Endothelial cell (in vitro differentiated cells): ENCODE measurements at regions not wholly inside any gene's neighbourhood (a gene's known extent, or its start where the extent isn't known, plus 50 kb on each side); places are given as distances from the start of the nearest gene placed in this dataset.

Source experiments
- DNase-seq: peaks from one replicate; pipeline ENCODE4 v3.0.0; 2021; ENCODE audit warnings: low spot score
- H3K27ac Mint-ChIP-seq: one replicate; pipeline ENCODE4 v1.8.0; 2021; ENCODE audit warnings: mixed read lengths, inconsistent platforms; ENCODE audit not compliant: unreplicated experiment
- H3K27me3 Mint-ChIP-seq: one replicate; pipeline ENCODE4 v1.8.0; 2021; ENCODE audit warnings: mild to moderate bottlenecking, moderate library complexity, mixed read lengths, inconsistent platforms; ENCODE audit not compliant: unreplicated experiment
- H3K36me3 Mint-ChIP-seq: one replicate; pipeline ENCODE4 v1.8.0; 2021; ENCODE audit warnings: mild to moderate bottlenecking, low read depth, mixed read lengths, inconsistent platforms; ENCODE audit not compliant: unreplicated experiment
- H3K4me1 Mint-ChIP-seq: one replicate; pipeline ENCODE4 v1.8.0; 2021; ENCODE audit warnings: mild to moderate bottlenecking, mixed read lengths, inconsistent platforms; ENCODE audit not compliant: unreplicated experiment
- H3K4me3 Mint-ChIP-seq: one replicate; pipeline ENCODE4 v1.8.0; 2021; ENCODE audit warnings: mild to moderate bottlenecking, mixed read lengths, inconsistent platforms; ENCODE audit not compliant: unreplicated experiment
- H3K9me3 Mint-ChIP-seq: one replicate; pipeline ENCODE4 v1.8.0; 2021; ENCODE audit warnings: mixed read lengths, inconsistent platforms; ENCODE audit not compliant: unreplicated experiment
- TF ChIP-seq, protein P1 (sequence below): fragments of 200-600 bp; sonication (generic); IDR thresholded peaks from one replicate; pipeline ENCODE4 v1.5.0; 2021; ENCODE audit warnings: antibody characterized with exemption; ENCODE audit not compliant: unreplicated experiment

GRCh38 chr2:6493266-6493665 is 372.4 kb downstream of the CMPK2 start:
- Mint-ChIP-seq H3K9me3 (peaks cover 5% of the 10 kb centered on the region), H3K27ac (no peak overlapping the region), H3K27me3 (no peaks in the 10 kb centered on the region), H3K36me3 (no peaks in the 10 kb centered on the region), H3K4me1 (no peaks in the 10 kb centered on the region), H3K4me3 (no peak overlapping the region)
- TF ChIP-seq, protein P1, sequence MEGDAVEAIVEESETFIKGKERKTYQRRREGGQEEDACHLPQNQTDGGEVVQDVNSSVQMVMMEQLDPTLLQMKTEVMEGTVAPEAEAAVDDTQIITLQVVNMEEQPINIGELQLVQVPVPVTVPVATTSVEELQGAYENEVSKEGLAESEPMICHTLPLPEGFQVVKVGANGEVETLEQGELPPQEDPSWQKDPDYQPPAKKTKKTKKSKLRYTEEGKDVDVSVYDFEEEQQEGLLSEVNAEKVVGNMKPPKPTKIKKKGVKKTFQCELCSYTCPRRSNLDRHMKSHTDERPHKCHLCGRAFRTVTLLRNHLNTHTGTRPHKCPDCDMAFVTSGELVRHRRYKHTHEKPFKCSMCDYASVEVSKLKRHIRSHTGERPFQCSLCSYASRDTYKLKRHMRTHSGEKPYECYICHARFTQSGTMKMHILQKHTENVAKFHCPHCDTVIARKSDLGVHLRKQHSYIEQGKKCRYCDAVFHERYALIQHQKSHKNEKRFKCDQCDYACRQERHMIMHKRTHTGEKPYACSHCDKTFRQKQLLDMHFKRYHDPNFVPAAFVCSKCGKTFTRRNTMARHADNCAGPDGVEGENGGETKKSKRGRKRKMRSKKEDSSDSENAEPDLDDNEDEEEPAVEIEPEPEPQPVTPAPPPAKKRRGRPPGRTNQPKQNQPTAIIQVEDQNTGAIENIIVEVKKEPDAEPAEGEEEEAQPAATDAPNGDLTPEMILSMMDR, result no peak
- DNase-seq, result no peak

DNA sequence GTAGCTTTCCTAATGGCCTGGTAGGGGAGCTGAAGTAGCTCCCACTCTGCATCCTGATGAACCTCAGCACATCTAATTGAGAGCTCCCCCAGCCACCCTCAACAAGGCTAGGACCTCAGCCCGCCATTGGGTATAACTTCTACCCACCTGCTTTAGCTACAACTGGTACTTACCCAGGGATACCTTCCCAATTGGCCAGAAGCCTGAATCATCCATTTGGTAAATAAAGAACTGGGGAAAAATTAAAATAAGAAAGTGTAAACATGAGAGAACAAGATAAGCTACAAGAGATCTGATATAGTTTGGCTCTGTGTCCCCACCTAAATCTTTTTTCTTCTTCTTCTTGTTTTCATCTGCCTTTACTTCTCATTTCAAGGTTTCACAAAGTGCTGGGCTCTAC is 372.0 kb downstream of the CMPK2 start:
- peaks cover 5% of the 10 kb centered on the region for H3K9me3 Mint-ChIP-seq
- DNase-seq, result no peak
- H3K4me1 Mint-ChIP-seq, result no peaks in the 10 kb centered on the region
- H3K27ac Mint-ChIP-seq, result no peak overlapping the region
- TF ChIP-seq, protein P1, result no peak
- H3K4me3 Mint-ChIP-seq, result no peak overlapping the region
- no peaks in the 10 kb centered on the region for H3K36me3 Mint-ChIP-seq
- H3K27me3 Mint-ChIP-seq, result no peaks in the 10 kb centered on the region

GRCh38 chr2:6495466-6495865 is 370.2 kb downstream of the CMPK2 start:
- Mint-ChIP-seq H3K27me3 (no peaks in the 10 kb centered on the region), H3K9me3 (peaks cover 11% of the 10 kb centered on the region), H3K27ac (no peak overlapping the region), H3K4me3 (no peak overlapping the region), H3K4me1 (no peaks in the 10 kb centered on the region), H3K36me3 (no peaks in the 10 kb centered on the region)
- TF ChIP-seq, protein P1, result no peak
- no peak for DNase-seq

- peaks cover 11% of the 10 kb centered on the region for H3K9me3 Mint-ChIP-seq
- H3K27me3 Mint-ChIP-seq, result no peaks in the 10 kb centered on the region
- TF ChIP-seq, protein P1, result no peak
- H3K4me3 Mint-ChIP-seq, result no peak overlapping the region
- no peak overlapping the region for H3K27ac Mint-ChIP-seq
- H3K4me1 Mint-ChIP-seq, result no peaks in the 10 kb centered on the region
- no peaks in the 10 kb centered on the region for H3K36me3 Mint-ChIP-seq
- no peak for DNase-seq
Observed at GRCh38 chr2:6496376-6496775, 369.3 kb downstream of the CMPK2 start.

DNA sequence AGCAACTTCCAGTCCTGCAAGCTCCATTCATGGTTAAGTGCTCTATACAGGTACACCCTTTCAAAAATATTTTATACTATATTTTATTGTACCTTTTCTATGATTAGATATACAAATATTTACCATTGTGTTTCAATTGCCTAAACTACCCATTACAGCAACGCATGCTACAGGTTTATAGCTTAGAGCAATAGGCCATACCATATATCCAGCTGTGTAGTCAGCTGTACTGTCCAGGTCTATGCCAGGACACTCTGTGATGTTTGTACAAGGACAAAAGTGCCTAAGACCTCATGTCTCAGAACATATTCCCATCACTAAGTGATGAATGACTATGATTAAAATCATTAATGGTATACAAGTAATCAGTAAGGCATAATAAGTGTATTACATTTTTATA is 368.7 kb downstream of the CMPK2 start:
- H3K4me3 Mint-ChIP-seq, result no peak overlapping the region
- DNase-seq, result no peak
- no peaks in the 10 kb centered on the region for H3K27me3 Mint-ChIP-seq
- H3K9me3 Mint-ChIP-seq, result peaks cover 11% of the 10 kb centered on the region
- TF ChIP-seq, protein P1, result no peak
- H3K4me1 Mint-ChIP-seq, result no peaks in the 10 kb centered on the region
- H3K36me3 Mint-ChIP-seq, result no peaks in the 10 kb centered on the region
- no peak overlapping the region for H3K27ac Mint-ChIP-seq
